Left ventricle myocardium inferior (tissue), 1 donor: ENCODE measurements at regions not wholly inside any gene's neighbourhood (a gene's known extent, or its start where the extent isn't known, plus 50 kb on each side); places are given as distances from the start of the nearest gene placed in this dataset.

ENCODE experiments used
- DNase-seq: peaks from one replicate; pipeline ENCODE4 v3.0.0-alpha.2; 2020
- H3K27ac ChIP-seq: fragments of 200-600 bp; replicated peaks from 2 replicates; pipeline ENCODE4 v1.8.0; 2021
- H3K27me3 ChIP-seq: fragments of 200-600 bp; 2 replicates; pipeline ENCODE4 v1.8.0; 2021; ENCODE audit warnings: low read depth
- H3K36me3 ChIP-seq: fragments of 200-600 bp; 2 replicates; pipeline ENCODE4 v1.8.0; 2021
- H3K4me1 ChIP-seq: fragments of 200-600 bp; 2 replicates; pipeline ENCODE4 v1.8.0; 2021
- H3K4me3 ChIP-seq: fragments of 200-600 bp; 2 replicates; pipeline ENCODE4 v1.8.0; 2021; ENCODE audit warnings: mild to moderate bottlenecking, moderate library complexity
- H3K9me3 ChIP-seq: fragments of 200-600 bp; replicated peaks from 2 replicates; pipeline ENCODE4 v1.8.0; 2021
- CTCF ChIP-seq: fragments of 200-600 bp; IDR thresholded peaks from 2 replicates; pipeline ENCODE4 v1.8.0; 2021; ENCODE audit warnings: antibody characterized with exemption, mild to moderate bottlenecking, borderline replicate concordance
- intact Hi-C: fragments of 100-400 bp; cut with micrococcal nuclease; formaldehyde crosslinking; loops from one replicate; pipeline ENCODE4 v1.11.0; 2022
- donor health status: DM: no; HTN: yes; CAD: no; lungs with severe emphysema.

GRCh38 chr10:23613900-23614299, 175.0 kb downstream of the OTUD1 start:
- H3K36me3 ChIP-seq: no peaks in the 10 kb centered on the region
- H3K9me3 ChIP-seq: no peaks in the 10 kb centered on the region
- no peak overlapping the region for H3K27ac ChIP-seq
- intact Hi-C loops: no loop called here
- H3K27me3 ChIP-seq: no peaks in the 10 kb centered on the region
- TF ChIP-seq CTCF: no peak
- H3K4me3 ChIP-seq: no peak overlapping the region
- no peak for DNase-seq
- no peaks in the 10 kb centered on the region for H3K4me1 ChIP-seq

- no peaks in the 10 kb centered on the region for H3K9me3 ChIP-seq
- intact Hi-C loops: no loop called here
- H3K36me3 ChIP-seq: no peaks in the 10 kb centered on the region
- no peak overlapping the region for H3K4me3 ChIP-seq
- no peaks in the 10 kb centered on the region for H3K27me3 ChIP-seq
- H3K4me1 ChIP-seq: no peaks in the 10 kb centered on the region
- no peak for TF ChIP-seq CTCF
- no peak overlapping the region for H3K27ac ChIP-seq
- DNase-seq: no peak
Measured at GRCh38 chr10:23614483-23614882, 175.6 kb downstream of the OTUD1 start.

GRCh38 chr10:23630376-23630775, 191.5 kb downstream of the OTUD1 start:
- Histone ChIP-seq H3K9me3 (peaks cover 31% of the 10 kb centered on the region), H3K36me3 (no peaks in the 10 kb centered on the region), H3K4me1 (no peaks in the 10 kb centered on the region), H3K27ac (no peak overlapping the region), H3K27me3 (peaks cover 7% of the 10 kb centered on the region), H3K4me3 (no peak overlapping the region)
- no peak for DNase-seq
- intact Hi-C loops: no loop called here
- no peak for TF ChIP-seq CTCF

GRCh38 chr10:23630885-23631284, 192.0 kb downstream of the OTUD1 start:
- DNase-seq: no peak
- Histone ChIP-seq H3K4me1 (no peaks in the 10 kb centered on the region), H3K4me3 (no peak overlapping the region), H3K27ac (no peak overlapping the region), H3K9me3 (peaks cover 31% of the 10 kb centered on the region), H3K36me3 (no peaks in the 10 kb centered on the region), H3K27me3 (peaks cover 7% of the 10 kb centered on the region)
- no peak for TF ChIP-seq CTCF
- intact Hi-C loops: no loop called here

- Histone ChIP-seq H3K4me3 (no peak overlapping the region), H3K36me3 (no peaks in the 10 kb centered on the region), H3K27me3 (peaks cover 7% of the 10 kb centered on the region), H3K9me3 (peaks cover 4% of the 10 kb centered on the region), H3K27ac (no peak overlapping the region), H3K4me1 (no peaks in the 10 kb centered on the region)
- intact Hi-C loops: no loop called here
- no peak for TF ChIP-seq CTCF
- DNase-seq: no peak
Measured at GRCh38 chr10:23643111-23643780, 204.4 kb downstream of the OTUD1 start.
